ENCODE measurements at regions not wholly inside any gene's neighbourhood (a gene's known extent, or its start where the extent isn't known, plus 50 kb on each side); places are given as distances from the start of the nearest gene placed in this dataset.

DNA sequence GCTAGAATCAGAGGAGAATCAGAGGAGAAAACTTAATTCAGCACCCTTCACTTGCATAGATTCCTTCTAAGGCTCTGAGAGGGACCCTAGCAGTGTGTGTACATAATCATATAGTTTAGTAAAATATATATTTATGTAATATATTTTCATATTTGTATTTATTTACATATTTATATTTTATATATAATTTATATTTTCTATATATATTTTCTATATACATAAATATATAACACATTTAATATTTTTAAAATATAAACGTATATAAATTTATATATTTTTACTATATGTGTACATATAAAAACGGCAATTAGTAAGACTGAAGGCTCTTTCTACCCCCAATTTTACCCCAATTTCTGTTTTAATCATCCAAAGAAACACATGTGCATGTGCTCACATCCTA, 80.3 kb downstream of the NXPE2 start:
- H3K9me3 Mint-ChIP-seq: no peaks in the 10 kb centered on the region
- no peak overlapping the region for H3K27ac Mint-ChIP-seq
- H3K4me3 Mint-ChIP-seq: no peak overlapping the region
- DNase-seq (ENCODE audit: low spot score) (no peak), ATAC-seq (no peak)
- H3K36me3 Mint-ChIP-seq: no peaks in the 10 kb centered on the region
- peaks cover 10 to 14% of the 10 kb centered on the region in 2 donors for H3K27me3 Mint-ChIP-seq
- no peaks in the 10 kb centered on the region for H3K4me1 Mint-ChIP-seq (ENCODE audit: low read depth in 2 of 2)

DNA sequence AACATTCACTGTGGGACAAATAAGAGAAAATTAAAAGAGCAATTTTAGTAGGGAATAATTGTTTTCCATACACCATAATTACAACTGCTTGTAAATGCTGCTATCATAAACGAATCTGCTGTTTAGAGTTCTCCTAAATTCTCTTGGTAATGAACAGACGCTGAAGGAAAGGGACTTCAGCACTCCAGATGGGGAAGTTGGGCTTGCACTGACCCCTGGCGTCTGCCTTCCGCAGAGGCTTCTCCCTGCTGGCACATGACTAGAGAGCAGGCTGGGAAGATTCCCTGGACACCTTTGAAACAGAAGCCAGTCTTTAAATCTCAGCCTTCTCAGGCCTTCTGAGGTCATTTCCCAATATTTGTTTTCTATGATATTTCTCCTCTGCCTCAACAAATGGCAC, 84.1 kb downstream of the NXPE2 start:
- Mint-ChIP-seq H3K36me3 (no peaks in the 10 kb centered on the region), H3K27ac (no peak overlapping the region), H3K4me1 (ENCODE audit: low read depth in 2 of 2) (no peaks in the 10 kb centered on the region), H3K4me3 (no peak overlapping the region), H3K27me3 (peaks cover 18 to 37% of the 10 kb centered on the region in 2 donors), H3K9me3 (no peaks in the 10 kb centered on the region)
- DNase-seq (ENCODE audit: low spot score): no peak
- ATAC-seq: no peak

DNA sequence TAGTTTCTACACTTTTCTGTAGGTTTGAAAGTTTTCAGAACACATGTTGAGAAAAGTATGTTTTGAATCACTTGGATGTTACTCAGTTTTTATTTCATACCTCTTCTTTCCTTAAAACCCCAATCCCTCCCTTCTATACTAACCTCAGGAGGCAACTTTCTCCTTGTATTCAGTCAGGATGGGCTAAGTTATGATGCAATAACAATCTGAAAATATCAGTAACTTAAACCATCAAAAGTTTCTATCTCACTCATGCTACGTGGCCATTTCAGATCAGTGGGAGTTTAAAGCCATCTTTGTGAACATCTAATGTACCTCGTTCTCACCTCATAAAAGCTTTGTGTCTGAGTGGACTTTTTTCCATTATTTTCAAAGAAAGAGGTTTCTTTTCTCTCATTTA, 86.2 kb downstream of the NXPE2 start:
- Mint-ChIP-seq H3K36me3 (no peaks in the 10 kb centered on the region), H3K27me3 (peaks cover 10 to 25% of the 10 kb centered on the region in 2 donors), H3K27ac (no peak overlapping the region), H3K9me3 (no peaks in the 10 kb centered on the region), H3K4me1 (ENCODE audit: low read depth in 2 of 2) (no peaks in the 10 kb centered on the region), H3K4me3 (no peak overlapping the region)
- no peak for DNase-seq (ENCODE audit: low spot score)
- no peak for ATAC-seq

DNA sequence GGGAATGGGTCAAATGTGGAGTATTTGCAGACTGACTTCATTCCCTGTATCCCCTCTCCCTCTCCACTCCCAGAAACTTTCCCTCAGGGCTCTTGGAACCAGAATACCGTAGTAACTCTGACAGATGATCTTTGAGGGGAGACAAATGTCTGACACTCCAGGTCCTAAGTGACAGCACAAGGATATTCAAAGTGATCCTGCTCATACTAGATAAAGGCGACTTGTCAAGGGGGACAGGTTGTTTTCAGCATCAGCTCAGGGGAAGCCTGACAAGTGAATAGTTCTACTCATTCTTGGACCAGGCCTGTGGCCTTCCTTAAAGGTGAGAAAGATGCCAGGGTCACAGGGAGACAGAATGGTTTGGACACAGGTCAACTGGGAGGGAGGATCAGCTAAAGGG, 92.8 kb downstream of the NXPE2 start:
- DNase-seq (ENCODE audit: low spot score): no peak
- no peak overlapping the region for H3K27ac Mint-ChIP-seq
- H3K4me3 Mint-ChIP-seq: no peak overlapping the region
- peaks cover 13 to 19% of the 10 kb centered on the region in 2 donors for H3K27me3 Mint-ChIP-seq
- no peak for ATAC-seq
- no peaks in the 10 kb centered on the region for H3K4me1 Mint-ChIP-seq (ENCODE audit: low read depth in 2 of 2)
- H3K36me3 Mint-ChIP-seq: no peaks in the 10 kb centered on the region
- H3K9me3 Mint-ChIP-seq: no peaks in the 10 kb centered on the region

DNA sequence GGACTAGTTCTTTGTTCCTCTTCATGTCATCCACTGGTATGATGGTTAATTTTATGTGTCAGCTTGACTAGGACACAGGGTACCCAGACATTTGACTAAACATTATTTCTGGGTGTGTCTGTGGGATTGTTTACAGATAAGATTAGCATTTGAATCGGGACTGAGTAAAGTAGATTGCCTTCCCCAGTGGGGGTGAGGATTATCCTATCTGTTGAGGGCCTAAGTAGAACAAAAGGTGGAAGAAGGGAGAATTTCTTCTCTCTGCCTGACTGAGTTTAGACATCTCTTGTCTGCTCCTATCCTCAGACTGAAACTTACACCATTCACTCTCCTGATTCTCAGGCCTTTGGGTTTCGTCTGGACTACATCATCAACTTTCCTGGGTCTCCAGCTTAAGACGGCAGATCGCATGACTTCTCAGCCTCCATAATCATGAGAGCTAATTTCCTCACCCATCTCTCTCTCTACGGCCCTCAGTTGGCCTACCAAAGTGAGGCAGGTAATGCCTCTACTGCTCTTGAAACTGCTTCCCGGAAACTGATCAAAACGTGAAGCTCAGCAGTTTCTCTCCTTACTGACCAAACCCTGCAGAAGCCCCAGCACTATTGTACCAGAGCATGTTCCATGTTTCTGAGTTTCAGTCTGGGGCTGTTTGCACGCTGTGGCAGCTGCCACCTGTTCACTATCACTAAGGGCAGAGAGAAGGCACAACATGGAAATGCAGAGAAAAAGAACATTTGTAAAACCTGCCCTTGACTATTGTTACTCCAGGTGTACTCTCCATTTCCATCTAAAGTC, 95.4 kb downstream of the NXPE2 start:
- H3K36me3 Mint-ChIP-seq: no peaks in the 10 kb centered on the region
- no peak for ATAC-seq
- H3K27me3 Mint-ChIP-seq: peaks cover 16 to 19% of the 10 kb centered on the region in 2 donors
- no peaks in the 10 kb centered on the region for H3K4me1 Mint-ChIP-seq (ENCODE audit: low read depth in 2 of 2)
- DNase-seq (ENCODE audit: low spot score): no peak
- no peak overlapping the region for H3K4me3 Mint-ChIP-seq
- no peaks in the 10 kb centered on the region for H3K9me3 Mint-ChIP-seq
- H3K27ac Mint-ChIP-seq: no peak overlapping the region

DNA sequence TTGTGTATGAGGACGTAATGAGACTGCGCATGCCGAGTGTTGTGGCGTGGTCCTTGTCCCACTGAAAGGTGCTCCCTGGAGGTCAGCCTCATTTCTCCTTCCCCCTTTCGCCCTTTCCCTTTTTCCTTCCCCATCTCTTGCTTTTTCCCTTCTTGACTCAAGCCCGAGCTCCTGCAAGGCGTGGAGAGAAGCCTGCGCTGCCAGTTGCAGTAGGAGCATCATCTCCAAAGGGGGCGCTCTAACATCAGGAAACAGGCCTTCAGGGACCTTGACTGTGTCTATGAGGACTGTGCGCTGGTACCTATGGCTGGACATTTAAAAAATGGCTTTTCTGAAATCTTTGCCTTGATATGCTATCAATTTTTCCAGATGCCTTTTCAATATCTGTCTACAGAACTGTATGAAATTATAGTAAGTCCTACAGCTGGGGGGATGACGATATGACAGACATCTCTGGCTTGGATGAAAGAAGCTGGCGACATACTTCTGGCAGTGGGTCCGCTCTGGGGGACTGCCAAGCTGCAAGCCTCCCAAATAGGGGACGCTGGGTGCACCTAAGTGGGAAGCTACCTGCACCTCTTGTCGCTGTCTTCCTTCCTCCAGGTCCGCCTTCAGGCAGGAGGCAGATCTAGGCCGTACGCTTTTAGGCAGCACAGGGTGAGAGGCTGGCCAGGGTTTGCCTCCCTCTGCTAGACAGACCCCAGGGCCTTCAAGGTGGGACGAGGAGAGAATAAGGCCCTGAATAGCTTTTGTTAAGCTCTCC, 96.5 kb downstream of the NXPE2 start:
- H3K9me3 Mint-ChIP-seq: no peaks in the 10 kb centered on the region
- H3K4me1 Mint-ChIP-seq (ENCODE audit: low read depth in 2 of 2): no peaks in the 10 kb centered on the region
- H3K4me3 Mint-ChIP-seq: no peak overlapping the region
- H3K27ac Mint-ChIP-seq: no peak overlapping the region
- ATAC-seq (no peak), DNase-seq (ENCODE audit: low spot score) (no peak)
- H3K27me3 Mint-ChIP-seq: peaks cover 16 to 19% of the 10 kb centered on the region in 2 donors
- no peaks in the 10 kb centered on the region for H3K36me3 Mint-ChIP-seq

DNA sequence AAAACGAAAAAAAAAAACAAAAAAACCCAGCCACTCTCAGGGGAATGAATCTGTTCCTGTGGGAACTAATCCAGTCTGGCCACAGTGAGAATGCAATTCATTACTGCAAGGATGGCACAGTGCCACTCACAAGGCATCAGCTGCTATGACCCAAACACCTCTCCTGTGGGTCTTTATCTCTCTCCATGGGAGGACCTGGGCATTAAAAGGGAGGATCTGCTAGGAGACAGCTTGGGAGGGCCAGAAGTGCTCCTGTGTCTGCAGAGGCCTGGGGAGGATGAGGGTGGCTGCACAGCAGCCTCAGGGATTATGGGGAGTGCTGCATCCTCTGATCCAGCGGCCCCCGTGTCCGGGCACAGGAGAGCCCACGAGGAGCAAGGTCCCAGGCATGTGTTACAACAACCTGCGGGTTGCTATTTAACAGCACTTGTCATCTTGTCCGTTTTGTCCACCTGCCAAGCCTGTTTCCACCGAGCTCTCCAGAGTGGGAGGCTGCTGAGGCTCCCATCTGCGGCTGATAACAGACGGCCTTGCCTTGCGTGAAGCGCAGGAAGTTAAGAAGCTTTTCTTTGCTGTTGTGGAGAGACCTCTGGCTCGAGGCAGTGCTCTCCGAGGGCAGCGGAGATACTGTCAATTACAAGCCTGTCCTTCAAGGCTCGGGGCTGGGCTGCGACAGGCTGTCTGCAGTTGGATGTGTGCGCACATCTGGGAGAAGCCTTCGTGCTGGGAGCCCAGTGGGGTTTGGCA, 97.7 kb downstream of the NXPE2 start:
- H3K27me3 Mint-ChIP-seq: peaks cover 16 to 25% of the 10 kb centered on the region in 2 donors
- H3K27ac Mint-ChIP-seq: no peak overlapping the region
- no peak overlapping the region for H3K4me3 Mint-ChIP-seq
- no peaks in the 10 kb centered on the region for H3K36me3 Mint-ChIP-seq
- peak in 1 of 2 donors; percentile 27 for ATAC-seq
- DNase-seq (ENCODE audit: low spot score): no peak
- H3K9me3 Mint-ChIP-seq: no peaks in the 10 kb centered on the region
- peaks cover 0 to 6% of the 10 kb centered on the region in 2 donors for H3K4me1 Mint-ChIP-seq (ENCODE audit: low read depth in 2 of 2)

DNA sequence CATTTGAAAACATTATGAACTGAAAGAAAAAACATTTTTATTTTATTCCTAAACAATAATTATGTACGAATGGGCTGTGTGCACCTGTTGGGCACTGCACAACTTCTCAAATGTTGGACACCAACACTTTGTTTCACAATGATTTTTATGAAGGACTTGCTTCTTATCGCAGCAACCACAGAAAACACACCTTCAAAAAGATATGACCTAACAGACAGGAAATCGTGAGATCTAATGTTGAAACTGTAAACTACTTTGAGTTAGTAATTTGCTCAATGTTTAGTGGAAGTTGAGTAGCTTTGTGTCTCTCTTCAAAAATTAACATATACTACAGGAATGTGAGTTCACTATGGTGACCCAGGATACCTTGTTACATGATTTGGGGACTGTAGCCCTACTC, 98.6 kb downstream of the NXPE2 start:
- H3K9me3 Mint-ChIP-seq: no peaks in the 10 kb centered on the region
- no peak for DNase-seq (ENCODE audit: low spot score)
- H3K4me1 Mint-ChIP-seq (ENCODE audit: low read depth in 2 of 2): peaks cover 0 to 6% of the 10 kb centered on the region in 2 donors
- no peaks in the 10 kb centered on the region for H3K36me3 Mint-ChIP-seq
- no peak overlapping the region for H3K4me3 Mint-ChIP-seq
- ATAC-seq: no peak
- no peak overlapping the region for H3K27ac Mint-ChIP-seq
- H3K27me3 Mint-ChIP-seq: peaks cover 16 to 25% of the 10 kb centered on the region in 2 donors

DNA sequence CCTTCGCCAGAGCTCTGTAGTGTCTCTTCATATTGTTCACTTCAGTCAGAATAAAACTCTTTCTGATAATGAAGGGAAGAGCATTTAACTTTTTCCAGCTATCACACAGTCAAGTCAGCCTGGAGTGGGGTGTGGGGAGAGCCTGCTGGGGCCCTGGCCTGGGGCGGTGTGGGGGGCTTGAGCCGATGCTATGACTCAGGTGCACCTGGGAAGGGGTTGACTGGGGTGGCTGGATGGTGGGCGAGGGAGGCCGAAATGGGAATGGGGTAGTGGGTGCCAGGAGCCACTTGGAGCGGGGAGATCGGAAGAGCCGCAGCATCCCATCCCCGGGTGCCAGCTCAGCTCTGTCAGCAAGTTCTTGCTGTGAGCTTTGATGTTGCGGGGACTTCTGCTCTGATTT, 100.9 kb downstream of the NXPE2 start:
- no peaks in the 10 kb centered on the region for H3K36me3 Mint-ChIP-seq
- peaks cover 0 to 6% of the 10 kb centered on the region in 2 donors for H3K4me1 Mint-ChIP-seq (ENCODE audit: low read depth in 2 of 2)
- peaks cover 7 to 18% of the 10 kb centered on the region in 2 donors for H3K27me3 Mint-ChIP-seq
- ATAC-seq (no peak), DNase-seq (ENCODE audit: low spot score) (no peak)
- H3K27ac Mint-ChIP-seq: no peak overlapping the region
- no peaks in the 10 kb centered on the region for H3K9me3 Mint-ChIP-seq
- no peak overlapping the region for H3K4me3 Mint-ChIP-seq

DNA sequence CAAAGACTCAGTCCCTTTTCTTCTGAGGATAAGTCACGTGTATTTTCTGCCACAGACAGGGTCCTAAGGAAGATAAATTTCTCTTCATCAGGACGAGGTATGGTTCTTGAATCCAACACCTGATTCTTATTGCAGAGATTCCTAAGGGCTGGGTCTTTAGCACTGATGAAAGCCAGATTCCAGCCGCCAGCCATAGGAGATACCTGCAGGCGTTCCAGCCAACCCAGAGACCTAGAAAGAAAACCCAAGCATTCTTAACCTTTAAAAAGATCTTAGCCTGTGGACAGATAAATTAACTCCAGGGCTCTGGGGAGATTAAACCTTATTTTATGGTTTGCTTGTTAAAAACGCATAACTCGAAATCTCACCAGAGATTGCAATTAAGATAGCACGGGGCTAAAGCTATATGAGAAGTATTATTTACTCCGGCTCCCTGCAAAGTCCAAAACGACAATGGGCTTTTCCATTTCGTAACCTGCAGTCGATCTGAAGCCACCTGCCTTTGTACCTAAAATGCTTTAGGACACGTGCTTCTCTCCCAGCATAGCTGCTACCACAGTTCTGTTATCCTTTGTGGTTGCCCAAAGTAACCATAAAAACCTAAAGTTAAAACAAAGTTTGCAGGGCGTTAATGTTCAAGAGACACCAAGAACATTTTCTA, 104.5 kb downstream of the NXPE2 start:
- Mint-ChIP-seq H3K27ac (no peak overlapping the region), H3K4me3 (no peak overlapping the region), H3K4me1 (ENCODE audit: low read depth in 2 of 2) (peaks cover 0 to 6% of the 10 kb centered on the region in 2 donors), H3K27me3 (peaks cover 7 to 12% of the 10 kb centered on the region in 2 donors), H3K36me3 (no peaks in the 10 kb centered on the region), H3K9me3 (no peaks in the 10 kb centered on the region)
- ATAC-seq (no peak), DNase-seq (ENCODE audit: low spot score) (no peak)

DNA sequence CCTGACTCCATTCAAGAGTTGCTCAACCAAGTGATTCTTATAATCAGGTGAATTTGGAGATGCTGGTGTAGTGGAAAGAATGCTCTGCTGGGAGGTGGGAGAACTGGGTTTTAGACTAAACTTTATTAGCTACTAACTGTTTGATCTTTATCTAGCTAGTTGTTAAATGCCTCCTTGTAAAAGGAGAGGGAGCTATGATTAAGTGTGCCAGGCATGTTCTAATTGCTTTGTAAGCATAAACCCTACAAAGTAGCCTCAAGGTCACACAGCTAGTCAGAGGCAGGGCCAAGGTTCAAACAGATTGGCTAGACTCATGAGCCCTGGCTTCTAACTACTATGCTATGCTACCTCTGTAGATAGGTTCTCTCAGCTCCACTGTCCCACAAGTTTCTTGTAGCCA, 105.5 kb downstream of the NXPE2 start:
- no peak for DNase-seq (ENCODE audit: low spot score)
- H3K4me3 Mint-ChIP-seq: no peak overlapping the region
- H3K4me1 Mint-ChIP-seq (ENCODE audit: low read depth in 2 of 2): peaks cover 0 to 6% of the 10 kb centered on the region in 2 donors
- ATAC-seq: no peak
- no peak overlapping the region for H3K27ac Mint-ChIP-seq
- no peaks in the 10 kb centered on the region for H3K36me3 Mint-ChIP-seq
- H3K27me3 Mint-ChIP-seq: peaks cover 3 to 7% of the 10 kb centered on the region in 2 donors
- H3K9me3 Mint-ChIP-seq: no peaks in the 10 kb centered on the region

DNA sequence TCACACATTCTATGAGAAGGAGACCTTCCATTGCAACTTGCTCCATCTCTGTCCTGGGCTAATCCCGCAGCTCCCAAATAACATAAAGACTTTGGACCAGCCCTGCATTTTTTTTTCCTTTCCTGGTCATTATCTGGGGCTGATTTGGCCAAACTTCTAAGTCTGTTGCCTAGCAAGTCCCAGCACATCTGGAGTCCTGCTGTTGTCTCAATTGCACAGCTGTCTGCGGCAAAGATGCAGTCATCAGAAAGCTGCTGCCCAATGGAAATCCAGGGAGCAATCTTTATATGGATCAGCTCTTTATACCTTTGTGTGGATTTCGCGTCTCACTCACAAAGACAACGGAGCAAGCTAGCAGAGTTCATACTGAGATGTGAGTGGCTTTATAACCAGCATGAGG, 105.9 kb downstream of the NXPE2 start:
- ATAC-seq: no peak
- no peak overlapping the region for H3K4me3 Mint-ChIP-seq

DNA sequence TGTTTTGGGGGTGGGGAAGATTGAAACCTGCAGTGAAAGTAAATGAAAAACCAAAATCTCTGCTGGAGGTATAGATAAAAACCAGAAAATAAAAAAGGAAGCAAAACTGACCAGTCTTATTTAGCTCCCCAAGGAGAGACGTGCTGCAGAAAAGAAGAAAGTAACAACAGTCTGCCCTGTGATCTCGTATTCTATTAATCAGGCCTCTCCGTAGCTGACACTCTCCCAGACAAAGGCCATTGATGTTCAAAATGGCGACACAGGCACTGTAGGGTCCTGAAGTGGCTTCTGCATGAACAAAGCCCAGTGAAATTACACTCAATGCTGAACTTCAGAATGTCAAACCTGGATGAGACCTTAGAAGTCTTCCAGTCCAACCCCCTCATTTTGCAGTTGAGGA, 106.6 kb downstream of the NXPE2 start:
- Mint-ChIP-seq H3K4me3 (no peak overlapping the region), H3K27me3 (peaks cover 3 to 10% of the 10 kb centered on the region in 2 donors), H3K27ac (no peak overlapping the region), H3K9me3 (no peaks in the 10 kb centered on the region), H3K4me1 (ENCODE audit: low read depth in 2 of 2) (peaks cover 0 to 6% of the 10 kb centered on the region in 2 donors), H3K36me3 (no peaks in the 10 kb centered on the region)
- no peak for DNase-seq (ENCODE audit: low spot score)
- no peak for ATAC-seq

More for the DNA sequence above, 105.9 kb downstream of the NXPE2 start:
- Mint-ChIP-seq H3K4me1 (ENCODE audit: low read depth in 2 of 2) (peaks cover 0 to 6% of the 10 kb centered on the region in 2 donors), H3K27ac (no peak overlapping the region), H3K36me3 (no peaks in the 10 kb centered on the region), H3K9me3 (no peaks in the 10 kb centered on the region), H3K27me3 (peaks cover 3 to 7% of the 10 kb centered on the region in 2 donors)
- no peak for DNase-seq (ENCODE audit: low spot score)
